Upper lobe of left lung (tissue), 6 donors: ENCODE measurements at regions not wholly inside any gene's neighbourhood (a gene's known extent, or its start where the extent isn't known, plus 50 kb on each side); places are given as distances from the start of the nearest gene placed in this dataset.

Source experiments
- ATAC-seq, 2 donors: fragments of 200-7000 bp; cut with Tn5 transposase; one replicate each; pipeline ENCODE4 v1.9.1; 2022; ENCODE audit warnings: mild to moderate bottlenecking in 2 of 2, moderate library complexity in 2 of 2; ENCODE audit not compliant: low FRiP score in 2 of 2
- DNase-seq, 2 donors: peaks; one replicate each; pipeline ENCODE4 v3.0.0-alpha.2; 2019 to 2020
- H3K27ac ChIP-seq, 4 donors: fragments of 200-600 bp; sonication (generic); one replicate each; pipeline ENCODE4 v1.5.1; 2016 to 2019
- H3K27me3 ChIP-seq, 4 donors: fragments of 200-600 bp; sonication (generic); one replicate each; pipeline ENCODE4 v1.5.1; 2017 to 2019
- H3K36me3 ChIP-seq, 4 donors: fragments of 200-600 bp; sonication (generic); one replicate each; pipeline ENCODE4 v1.5.1; 2016 to 2019
- H3K4me1 ChIP-seq, 4 donors: fragments of 200-600 bp; sonication (generic); one replicate each; pipeline ENCODE4 v1.5.1; 2018 to 2019
- H3K4me3 ChIP-seq, 4 donors: fragments of 200-600 bp; sonication (generic); one replicate each; pipeline ENCODE4 v1.5.1; 2017 to 2019; ENCODE audit warnings: mild to moderate bottlenecking in 2 of 4, moderate library complexity in 1 of 4
- H3K9me3 ChIP-seq, 4 donors: fragments of 200-600 bp; sonication (generic); one replicate each; pipeline ENCODE4 v1.5.1; 2018 to 2019
- CTCF ChIP-seq, 6 experiments: fragments of 450-650 bp in 4 of 6; fragments of 200-600 bp in 2 of 6; sonication (generic) in 2 of 6; IDR thresholded peaks; one replicate each; pipeline ENCODE4 v1.5.1; 2016 to 2019; ENCODE audit warnings: antibody characterized with exemption in 6 of 6
- EP300 ChIP-seq, 4 donors: sonication (generic); formaldehyde crosslinking; IDR thresholded peaks; one replicate each; pipeline ENCODE4 v1.5.1; 2017; ENCODE audit warnings: antibody characterized with exemption in 4 of 4, control low read depth in 2 of 4
- POLR2A ChIP-seq, 4 donors: fragments of 450-650 bp; IDR thresholded peaks; one replicate each; pipeline ENCODE4 v1.5.1; 2016 to 2017; ENCODE audit warnings: antibody characterized with exemption in 4 of 4, mild to moderate bottlenecking in 2 of 4
- POLR2AphosphoS5 ChIP-seq, 2 donors: sonication (generic); formaldehyde crosslinking; IDR thresholded peaks; one replicate each; pipeline ENCODE4 v1.5.1; 2017; ENCODE audit warnings: antibody characterized with exemption in 2 of 2
- WGBS, 2 donors: methylation state at CpG; one replicate each; pipeline ENCODE4 v1.1.5; 2017 to 2018; 5-methylcytosine and 5-hydroxymethylcytosine counted together
- donor health status: DM: no; HTN: no; CAD: no; lungs with moderate emphysema.
- donor health status: DM: no; HTN: yes; CAD: no; lungs with severe emphysema.

DNA sequence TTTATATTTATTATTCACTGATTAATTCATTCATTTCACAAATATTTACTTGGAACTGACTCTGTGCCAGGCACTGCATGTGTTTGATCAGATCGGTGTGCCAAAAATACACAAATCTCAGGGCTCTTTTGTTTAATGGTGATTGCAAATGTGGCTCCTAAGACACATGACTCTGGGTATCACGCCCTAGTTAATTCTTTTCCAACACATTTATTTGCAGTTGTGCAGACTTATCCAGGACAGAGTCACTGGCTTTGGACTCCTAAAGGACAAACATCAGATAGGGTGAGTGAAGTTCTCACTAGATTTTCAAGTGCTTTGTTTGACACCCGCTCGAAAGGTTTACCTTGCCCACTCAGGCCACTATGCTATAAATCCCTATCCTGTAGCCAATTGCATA, 335.5 kb downstream of the BARHL2 start:
- no peaks in the 10 kb centered on the region for H3K4me1 ChIP-seq
- no peaks in the 10 kb centered on the region for H3K36me3 ChIP-seq
- no peak for DNase-seq
- no peaks in the 10 kb centered on the region for H3K9me3 ChIP-seq
- H3K27me3 ChIP-seq: no peaks in the 10 kb centered on the region
- no peak for TF ChIP-seq EP300 (IDR thresholded peaks at IDR 0.05)
- no peak for TF ChIP-seq CTCF (IDR thresholded peaks at IDR 0.05)
- 54 to 73% methylated on average over 4 of the region's 4 CpGs for WGBS, 2 donors
- ATAC-seq: no peak
- H3K4me3 ChIP-seq: no peak overlapping the region
- no peak overlapping the region for H3K27ac ChIP-seq

- H3K9me3 ChIP-seq: no peaks in the 10 kb centered on the region
- no peak for ATAC-seq
- DNase-seq: no peak
- H3K4me1 ChIP-seq: no peaks in the 10 kb centered on the region
- no peak for TF ChIP-seq CTCF (IDR thresholded peaks at IDR 0.05)
- no peak for TF ChIP-seq POLR2AphosphoS5 (IDR thresholded peaks at IDR 0.05)
- no peak for TF ChIP-seq POLR2A (IDR thresholded peaks at IDR 0.05)
- TF ChIP-seq EP300 (IDR thresholded peaks at IDR 0.05): no peak
- H3K36me3 ChIP-seq: no peaks in the 10 kb centered on the region
- H3K27me3 ChIP-seq: no peaks in the 10 kb centered on the region
- no peak overlapping the region for H3K27ac ChIP-seq
- no peak overlapping the region for H3K4me3 ChIP-seq
- 67 to 77% methylated on average over 1 of the region's 1 CpG for WGBS, 2 donors
Measured at GRCh38 chr1:90371448-90371813, 345.7 kb downstream of the BARHL2 start.

DNA sequence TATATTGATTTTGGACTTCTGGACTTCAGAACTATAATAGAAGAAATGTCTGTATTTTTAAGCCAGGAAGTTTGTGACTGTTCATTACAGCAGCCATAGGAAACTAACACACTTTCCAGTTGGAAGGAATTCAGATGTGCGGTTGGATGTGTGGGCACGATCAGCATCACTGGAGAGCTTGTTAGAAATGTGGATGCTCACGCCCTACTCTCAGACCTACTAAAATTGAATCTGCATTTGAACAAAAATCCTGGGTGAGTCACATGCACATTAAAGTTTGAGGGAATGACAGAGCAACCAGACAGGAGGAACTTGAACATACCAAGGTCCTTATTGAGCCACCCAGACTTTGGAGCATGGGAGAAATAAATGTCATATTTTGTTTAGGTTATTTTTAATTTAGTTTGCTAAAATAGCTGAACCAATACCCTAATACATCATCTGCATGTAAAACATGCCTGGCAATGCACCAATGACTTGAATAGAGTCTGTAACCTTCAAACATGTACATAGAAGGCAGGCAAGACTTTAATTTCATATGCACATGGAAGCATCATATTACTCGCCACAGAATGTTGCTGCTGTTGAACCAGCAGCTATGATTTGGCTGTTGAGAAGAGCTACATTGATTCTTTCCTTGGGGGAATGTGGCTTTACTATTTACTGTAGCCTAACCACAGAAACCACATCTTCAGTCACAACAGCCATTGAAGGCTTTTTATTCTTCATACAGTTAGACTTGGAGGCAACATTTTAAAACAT, 346.2 kb downstream of the BARHL2 start:
- 80 to 85% methylated on average over 4 of the region's 4 CpGs for WGBS, 2 donors
- no peak for TF ChIP-seq POLR2A (IDR thresholded peaks at IDR 0.05)
- TF ChIP-seq EP300 (IDR thresholded peaks at IDR 0.05): no peak
- no peak for TF ChIP-seq POLR2AphosphoS5 (IDR thresholded peaks at IDR 0.05)
- no peak for TF ChIP-seq CTCF (IDR thresholded peaks at IDR 0.05)
- Histone ChIP-seq H3K4me3 (no peak overlapping the region), H3K36me3 (no peaks in the 10 kb centered on the region), H3K4me1 (no peaks in the 10 kb centered on the region), H3K27ac (no peak overlapping the region), H3K9me3 (no peaks in the 10 kb centered on the region), H3K27me3 (no peaks in the 10 kb centered on the region)
- ATAC-seq: no peak
- DNase-seq: no peak

DNA sequence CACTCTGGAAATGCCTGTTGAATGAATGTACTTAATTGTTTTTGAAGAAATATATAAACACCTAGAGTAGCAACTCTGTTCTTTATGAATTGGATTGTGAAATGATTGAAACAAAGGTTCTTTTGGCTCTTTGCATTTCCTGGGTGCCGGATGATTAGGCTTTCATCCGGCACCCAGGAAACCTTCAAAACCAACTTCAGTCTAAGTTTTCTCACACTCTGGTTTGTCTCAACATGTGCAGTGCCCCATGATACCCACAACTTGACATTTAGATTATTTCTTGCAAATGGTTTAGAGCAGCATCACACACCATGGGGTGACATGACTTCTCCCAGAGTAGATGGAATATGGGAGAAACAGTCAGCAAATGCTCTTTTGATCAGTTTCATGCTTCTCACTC, 354.9 kb downstream of the BARHL2 start:
- DNase-seq (no peak), ATAC-seq (no peak)
- no peaks in the 10 kb centered on the region for H3K4me1 ChIP-seq
- H3K27me3 ChIP-seq: no peaks in the 10 kb centered on the region
- no peaks in the 10 kb centered on the region for H3K9me3 ChIP-seq
- H3K36me3 ChIP-seq: no peaks in the 10 kb centered on the region
- no peak for TF ChIP-seq POLR2A (IDR thresholded peaks at IDR 0.05)
- no peak for TF ChIP-seq EP300 (IDR thresholded peaks at IDR 0.05)
- no peak for TF ChIP-seq POLR2AphosphoS5 (IDR thresholded peaks at IDR 0.05)
- TF ChIP-seq CTCF (IDR thresholded peaks at IDR 0.05): no peak
- 88 to 96% methylated on average over 2 of the region's 2 CpGs for WGBS, 2 donors
- H3K27ac ChIP-seq: no peak overlapping the region
- no peak overlapping the region for H3K4me3 ChIP-seq

- H3K9me3 ChIP-seq: no peaks in the 10 kb centered on the region
- no peak overlapping the region for H3K4me3 ChIP-seq
- no peaks in the 10 kb centered on the region for H3K27me3 ChIP-seq
- ATAC-seq: no peak
- H3K4me1 ChIP-seq: no peaks in the 10 kb centered on the region
- H3K27ac ChIP-seq: no peak overlapping the region
- no peaks in the 10 kb centered on the region for H3K36me3 ChIP-seq
- TF ChIP-seq POLR2AphosphoS5 (IDR thresholded peaks at IDR 0.05): no peak
- no peak for TF ChIP-seq EP300 (IDR thresholded peaks at IDR 0.05)
- no peak for TF ChIP-seq POLR2A (IDR thresholded peaks at IDR 0.05)
- TF ChIP-seq CTCF (IDR thresholded peaks at IDR 0.05): no peak
- WGBS, 2 donors: 89 to 90% methylated on average over 1 of the region's 1 CpG
- DNase-seq: no peak
Measured at GRCh38 chr1:90361026-90361425, 356.1 kb downstream of the BARHL2 start.
